ENCODE measurements at regions not wholly inside any gene's neighbourhood (a gene's known extent, or its start where the extent isn't known, plus 50 kb on each side); places are given as distances from the start of the nearest gene placed in this dataset.

DNA sequence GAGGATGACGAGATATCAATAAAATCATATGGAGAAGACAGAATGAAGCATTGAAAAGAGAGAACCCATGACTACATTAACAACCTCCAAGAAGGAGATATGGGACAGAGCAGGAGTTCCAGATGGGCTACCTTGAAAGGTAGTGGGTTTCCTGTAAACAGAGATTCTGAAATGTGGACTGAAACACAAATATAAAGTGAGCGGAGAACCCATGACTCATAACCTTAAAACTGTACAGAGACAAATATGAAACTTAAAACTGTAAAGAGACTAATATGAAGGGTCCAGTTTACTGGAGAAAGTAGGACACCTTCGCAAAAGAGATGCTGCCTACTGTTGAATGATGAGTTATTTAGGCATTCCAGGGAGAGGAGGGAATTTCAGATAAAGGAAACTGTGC lies 383.7 kb downstream of the CAAP1 start:
- TF ChIP-seq TAF1 (IDR thresholded peaks at IDR 0.05; ENCODE audit: low read depth), result no peak
- TF ChIP-seq, protein P1, sequence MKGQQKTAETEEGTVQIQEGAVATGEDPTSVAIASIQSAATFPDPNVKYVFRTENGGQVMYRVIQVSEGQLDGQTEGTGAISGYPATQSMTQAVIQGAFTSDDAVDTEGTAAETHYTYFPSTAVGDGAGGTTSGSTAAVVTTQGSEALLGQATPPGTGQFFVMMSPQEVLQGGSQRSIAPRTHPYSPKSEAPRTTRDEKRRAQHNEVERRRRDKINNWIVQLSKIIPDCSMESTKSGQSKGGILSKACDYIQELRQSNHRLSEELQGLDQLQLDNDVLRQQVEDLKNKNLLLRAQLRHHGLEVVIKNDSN (IDR thresholded peaks at IDR 0.05), result no peak
- TF ChIP-seq REST (IDR thresholded peaks at IDR 0.05; ENCODE audit: low read depth), result no peak
- TF ChIP-seq EP300 (IDR thresholded peaks at IDR 0.05; ENCODE audit: borderline replicate concordance), result no peak
- no peak for TF ChIP-seq FOXM1 (IDR thresholded peaks at IDR 0.05; ENCODE audit: borderline replicate concordance, low read depth)
- no peak for TF ChIP-seq NFIC (IDR thresholded peaks at IDR 0.05)
- TF ChIP-seq RAD21 (IDR thresholded peaks at IDR 0.05; ENCODE audit: low read depth), result no peak
- TF ChIP-seq CREB1 (IDR thresholded peaks at IDR 0.05; ENCODE audit: low read depth), result no peak
- no peak for TF ChIP-seq MAX (IDR thresholded peaks at IDR 0.05)
- TF ChIP-seq TCF12 (IDR thresholded peaks at IDR 0.05; ENCODE audit: low read depth), result no peak
- TF ChIP-seq TEAD4 (IDR thresholded peaks at IDR 0.05), result no peak

Data from Ishikawa (cell line).